NCI-H526 (cell line): ENCODE measurements at regions not wholly inside any gene's neighbourhood (a gene's known extent, or its start where the extent isn't known, plus 50 kb on each side); places are given as distances from the start of the nearest gene placed in this dataset.
"Not testable (repeated sequence)": the region's sequence is repeated elsewhere in the genome, so short reads cannot be mapped to it uniquely, and the experiment has no call there.

ENCODE experiments used
- DNase-seq, 2 experiments: peaks; one replicate each; lab custom pipeline; 2025; lab: John Stamatoyannopoulos, UW

DNA sequence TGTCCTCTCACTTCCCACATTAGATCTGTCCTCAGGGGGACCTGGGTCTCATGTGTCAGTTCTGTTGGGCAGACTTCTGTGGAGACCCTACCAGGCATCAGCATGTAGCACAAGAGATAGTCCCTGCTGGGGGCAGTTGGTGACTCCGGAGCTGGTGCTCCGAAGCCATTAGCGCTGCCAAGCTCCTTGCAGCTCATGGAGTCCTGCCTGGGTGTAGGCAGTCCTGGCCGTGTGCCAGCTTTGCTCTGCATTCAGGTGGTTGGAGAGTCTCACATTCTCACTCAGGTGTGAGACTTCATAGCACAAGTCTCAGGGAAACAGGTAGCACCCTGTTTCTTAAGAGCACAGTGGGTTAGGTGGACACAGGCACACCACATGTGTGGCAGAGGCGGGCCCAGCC, 202.3 kb downstream of the LIPI start:
- not testable (repeated sequence) for DNase-seq

DNA sequence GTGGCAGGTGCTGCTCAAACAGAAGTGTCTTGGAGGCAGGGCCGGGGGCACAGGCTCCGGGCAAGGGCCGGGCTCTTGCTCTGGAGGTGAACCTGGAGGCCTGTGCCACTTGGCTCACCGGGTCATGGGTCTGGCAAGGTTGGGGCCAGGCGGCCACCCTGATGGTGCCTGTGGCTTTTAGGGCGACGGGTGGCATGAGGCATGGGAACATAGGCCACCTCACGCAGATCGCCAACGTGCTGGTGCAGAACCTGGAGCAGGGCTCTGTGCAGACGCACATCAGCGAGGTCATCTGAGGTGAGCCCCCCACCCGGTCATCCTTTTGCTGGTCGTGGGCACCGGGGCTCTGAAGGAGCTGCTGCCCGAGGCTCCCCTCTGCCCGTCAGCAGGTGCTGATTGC, 202.7 kb downstream of the LIPI start:
- not testable (repeated sequence) for DNase-seq

GRCh38 chr21:14006144-14006543, 204.6 kb downstream of the LIPI start:
- DNase-seq = not testable (repeated sequence)

DNA sequence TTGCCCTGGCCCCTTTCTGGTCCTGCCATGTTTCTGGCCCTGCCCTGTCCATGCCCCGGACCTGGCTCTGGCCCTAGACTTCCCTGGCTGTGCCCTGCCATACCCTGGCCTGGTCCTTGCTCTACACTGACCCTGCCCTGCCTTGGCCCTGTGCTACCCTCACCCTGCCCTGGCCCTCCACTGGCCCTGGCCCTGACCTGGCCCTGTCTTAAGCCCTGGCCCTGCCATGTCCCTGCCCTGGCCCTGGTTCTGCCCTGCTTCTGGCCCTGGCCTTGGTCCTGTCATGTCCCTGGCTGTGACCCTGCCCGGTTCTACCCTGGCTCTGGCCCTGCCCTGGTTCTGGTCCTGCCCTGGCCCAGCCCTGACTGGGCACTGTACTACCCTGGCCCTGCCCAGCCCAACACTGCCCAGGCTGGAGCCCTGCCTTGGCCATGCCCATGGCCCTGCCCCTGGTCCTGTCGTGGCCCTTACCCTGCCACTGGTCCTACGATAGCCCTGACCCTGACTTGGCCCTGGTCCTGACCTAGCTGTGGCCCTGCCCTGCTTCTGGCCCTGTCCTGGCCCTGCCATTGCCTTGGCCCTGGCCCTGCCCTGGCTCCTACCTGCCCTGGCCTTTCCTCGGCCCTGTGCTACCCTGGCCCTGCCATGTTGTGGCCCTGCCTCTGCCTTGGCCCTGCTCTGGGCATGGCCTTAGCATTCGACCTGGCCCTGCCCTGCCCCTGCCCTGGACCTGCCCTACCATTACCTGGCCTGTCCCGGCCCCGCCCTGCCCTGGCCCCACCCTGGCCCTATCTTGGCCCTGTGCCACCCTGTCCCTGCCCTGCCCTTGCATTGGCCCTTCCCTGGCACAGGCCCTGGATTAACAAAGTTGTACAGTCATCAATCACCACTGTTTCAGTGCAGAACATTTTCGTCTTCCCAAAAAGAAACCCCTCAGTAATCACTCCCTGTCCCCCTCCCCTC, 223.5 kb downstream of the LIPI start:
- DNase-seq = not testable (repeated sequence)

DNA sequence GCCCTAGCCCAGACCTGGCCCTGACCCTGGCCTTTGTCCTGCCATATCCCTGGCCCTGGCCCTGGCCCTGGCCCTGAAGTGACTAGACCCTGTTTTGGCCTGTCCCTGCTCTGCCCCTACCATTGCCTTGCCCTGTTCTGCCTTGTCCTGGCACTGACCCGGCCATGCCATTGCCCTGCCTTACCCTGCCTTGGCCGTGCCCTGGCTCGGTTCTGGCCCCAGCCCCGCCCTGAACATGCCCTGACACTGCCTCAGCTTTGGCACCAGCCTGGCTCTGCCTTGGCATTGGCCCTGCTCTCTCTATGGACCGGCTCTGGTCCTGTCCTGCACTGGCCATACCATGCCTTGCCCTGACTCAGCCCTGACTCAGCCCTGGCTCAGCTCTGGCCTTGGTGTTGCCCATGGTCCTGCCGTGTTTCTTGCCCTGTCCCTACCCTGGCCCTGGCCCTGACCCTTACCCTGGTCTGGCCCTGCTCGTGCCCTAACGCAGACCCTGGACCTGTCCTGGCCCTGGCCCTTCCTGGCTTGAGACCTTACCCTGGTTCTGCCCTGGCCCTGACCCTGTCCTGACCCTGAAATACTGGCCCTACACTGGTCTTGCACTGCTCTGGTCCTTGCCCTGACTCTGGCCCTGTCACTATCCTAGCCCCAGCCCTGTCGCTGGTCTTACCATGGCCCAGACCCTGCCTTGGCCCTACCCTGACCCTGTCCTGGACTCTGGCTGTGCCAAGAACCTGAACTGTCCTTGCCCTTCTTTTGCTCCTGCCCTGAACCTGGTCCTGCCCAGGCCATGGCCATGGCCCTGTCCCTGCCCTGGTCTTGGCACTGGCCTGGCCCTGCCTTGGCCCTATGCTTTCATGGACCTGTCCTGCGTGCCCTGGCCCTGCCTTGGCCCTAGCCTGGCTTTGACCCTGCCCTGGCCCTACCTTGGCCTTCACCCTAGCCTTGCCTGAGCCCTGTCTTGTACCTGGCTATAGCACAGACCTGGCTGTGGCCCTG, 224.6 kb downstream of the LIPI start:
- DNase-seq = not testable (repeated sequence)

DNA sequence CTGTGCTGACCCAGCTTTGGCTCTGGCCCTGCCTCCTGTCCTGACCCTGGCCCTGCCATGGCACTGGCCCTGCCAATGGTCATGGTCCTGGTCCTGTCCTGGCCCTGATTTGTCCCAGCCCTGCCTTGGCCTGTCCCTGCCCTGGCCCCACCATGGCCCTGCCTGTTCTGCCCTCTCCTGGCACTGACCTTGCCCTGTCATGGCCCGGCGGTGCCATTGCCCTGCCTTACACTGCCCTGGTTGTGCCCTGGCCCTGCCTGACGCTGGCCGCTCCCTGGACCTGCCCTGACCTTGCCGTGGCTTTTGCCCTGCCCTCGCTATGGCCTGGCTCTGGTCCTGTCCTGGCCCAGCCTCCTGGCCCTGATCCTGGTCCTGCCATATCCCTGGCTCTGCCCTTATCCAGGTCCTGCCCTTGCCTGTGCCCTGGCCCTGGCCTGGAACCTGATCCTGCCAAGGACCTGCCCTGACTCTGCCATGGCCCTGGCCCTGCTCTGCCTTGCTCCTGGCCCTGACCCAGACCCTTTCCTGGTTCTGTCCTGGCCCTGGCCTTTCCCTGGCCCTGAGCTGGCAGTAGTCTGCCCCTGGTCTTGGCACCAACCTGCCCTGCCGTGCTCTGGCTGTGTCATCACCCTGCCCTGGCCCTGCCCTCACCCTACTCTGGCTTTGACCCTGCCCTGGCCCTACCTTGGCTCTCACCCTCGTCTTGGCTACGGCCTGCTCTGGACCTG, 225.5 kb downstream of the LIPI start:
- not testable (repeated sequence) for DNase-seq

DNA sequence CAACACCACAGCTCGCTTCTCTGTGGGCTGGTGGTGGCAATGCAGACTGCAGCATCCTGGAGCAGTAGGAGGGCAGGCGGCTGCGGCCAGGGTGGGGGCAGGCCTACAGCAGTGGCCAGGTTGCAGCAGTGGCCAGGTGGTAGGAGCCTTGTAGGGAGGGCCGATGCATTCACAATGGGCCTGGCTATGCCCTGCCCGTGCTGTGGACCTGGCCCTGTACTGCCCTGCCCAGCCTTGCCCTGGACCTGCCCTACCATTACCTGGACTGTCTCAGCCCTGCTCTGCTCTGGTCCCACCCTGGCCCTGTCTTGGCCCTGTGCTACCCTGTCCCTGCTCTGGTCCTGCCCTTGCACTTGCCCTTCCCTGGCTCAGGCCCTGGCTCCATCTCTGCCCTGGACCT, 226.0 kb downstream of the LIPI start:
- DNase-seq = not testable (repeated sequence)

DNA sequence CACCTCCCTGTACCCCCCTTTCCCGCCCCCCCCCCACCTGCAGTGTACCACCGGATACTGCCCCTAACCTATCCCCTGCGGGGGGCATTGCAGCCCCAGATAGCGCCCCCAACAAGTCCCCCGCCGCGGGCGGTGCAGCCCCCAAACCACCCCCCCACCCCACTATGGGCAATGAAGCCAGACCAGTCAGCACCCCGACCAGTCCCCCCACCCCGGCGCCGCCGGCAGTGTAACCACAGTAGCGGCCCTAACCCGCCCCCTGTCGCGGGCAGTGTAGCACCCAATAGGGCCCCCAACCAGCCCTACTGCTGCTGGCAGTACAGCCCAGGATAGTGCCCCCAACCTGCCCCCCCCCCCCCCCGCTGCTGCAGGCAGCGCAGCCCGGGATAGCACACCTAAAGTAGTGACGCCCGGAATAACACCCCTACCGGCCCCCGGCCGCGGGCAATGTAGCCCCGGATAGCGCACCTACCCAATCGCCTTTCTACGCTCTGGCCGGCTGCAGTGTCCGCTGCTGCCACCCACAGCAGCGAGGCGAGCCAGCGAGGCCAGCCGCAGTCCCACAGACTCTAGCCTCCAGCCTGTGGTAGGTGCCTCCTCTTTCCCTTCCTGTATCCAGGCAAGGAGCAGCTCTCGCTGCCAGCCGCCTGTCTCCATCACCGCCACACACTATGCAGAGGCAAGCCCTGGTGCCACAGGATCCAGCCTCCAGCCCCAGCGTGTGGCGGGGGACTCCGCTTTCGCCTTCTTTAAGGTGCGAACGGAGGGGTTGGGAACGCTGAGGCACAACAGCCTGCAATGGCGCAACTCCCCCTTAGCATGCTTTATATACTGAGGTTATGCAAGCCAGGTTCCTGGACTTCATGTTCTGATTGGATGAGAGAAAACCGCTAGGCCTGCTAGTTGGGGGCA, 229.3 kb downstream of the LIPI start:
- peak in 1 of 2 experiments; percentile 29 for DNase-seq

DNA sequence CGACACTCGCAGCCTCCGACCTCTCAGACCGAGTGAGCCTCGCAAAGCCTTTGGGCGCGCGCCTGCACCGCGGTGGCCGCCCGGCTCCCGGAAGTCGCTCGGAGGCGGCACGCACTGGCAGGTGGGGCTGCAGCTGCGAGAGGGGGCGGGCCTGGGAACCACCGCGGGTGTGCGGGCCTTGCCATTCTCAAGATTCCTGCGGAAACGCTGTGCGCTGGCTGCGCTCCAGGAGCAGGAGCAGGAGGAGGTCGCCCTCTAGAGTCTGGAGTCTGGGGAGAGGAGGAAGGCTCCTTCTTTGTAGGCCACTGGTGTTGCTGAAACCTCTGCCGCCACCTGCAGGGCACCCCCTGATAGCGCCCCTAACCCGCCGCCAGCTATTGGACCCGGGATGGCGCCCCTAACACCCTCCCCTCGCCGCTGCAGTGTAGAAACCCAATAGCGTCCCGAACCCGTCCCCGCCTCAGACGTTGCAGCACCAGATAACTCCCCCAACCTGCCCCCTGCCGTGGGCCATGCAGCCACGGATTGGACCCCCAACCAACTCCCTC, 230.6 kb downstream of the LIPI start:
- peak; percentile 70 to 82 for DNase-seq

DNA sequence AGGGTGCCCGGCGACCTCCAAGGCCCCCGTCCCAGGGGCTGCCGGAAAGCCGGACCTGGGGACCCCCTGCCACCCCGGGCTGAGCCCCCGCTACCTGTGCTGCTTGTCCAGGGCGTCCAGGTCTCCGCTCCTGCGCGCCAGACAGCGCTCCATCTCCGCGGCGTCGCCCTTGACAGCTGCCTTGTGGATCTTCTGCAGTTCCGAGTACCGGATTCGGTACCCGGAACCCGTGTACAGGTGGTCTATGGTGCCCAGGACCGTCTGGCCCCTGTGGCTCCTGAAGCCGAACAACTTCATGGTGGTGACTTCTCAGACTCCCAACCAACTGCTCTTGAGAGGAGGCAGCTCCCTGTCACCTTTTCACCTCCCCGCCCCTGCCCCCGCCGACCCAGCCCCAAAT, 231.1 kb downstream of the LIPI start:
- DNase-seq = peak in 1 of 2 experiments; percentile 29

- not testable (repeated sequence) for DNase-seq
These were observed 236.2 kb downstream of the LIPI start for GRCh38 chr21:13974582-13974981.

GRCh38 chr21:13969853-13970252, 240.9 kb downstream of the LIPI start:
- not testable (repeated sequence) for DNase-seq

GRCh38 chr21:13969002-13969401, 241.8 kb downstream of the LIPI start:
- not testable (repeated sequence) for DNase-seq

GRCh38 chr21:13963259-13963658, 247.5 kb downstream of the LIPI start:
- not testable (repeated sequence) for DNase-seq

GRCh38 chr21:13937236-13937635, 273.5 kb downstream of the LIPI start:
- DNase-seq = no peak

GRCh38 chr21:13936033-13936937, 274.5 kb downstream of the LIPI start:
- not testable (repeated sequence) for DNase-seq

DNA sequence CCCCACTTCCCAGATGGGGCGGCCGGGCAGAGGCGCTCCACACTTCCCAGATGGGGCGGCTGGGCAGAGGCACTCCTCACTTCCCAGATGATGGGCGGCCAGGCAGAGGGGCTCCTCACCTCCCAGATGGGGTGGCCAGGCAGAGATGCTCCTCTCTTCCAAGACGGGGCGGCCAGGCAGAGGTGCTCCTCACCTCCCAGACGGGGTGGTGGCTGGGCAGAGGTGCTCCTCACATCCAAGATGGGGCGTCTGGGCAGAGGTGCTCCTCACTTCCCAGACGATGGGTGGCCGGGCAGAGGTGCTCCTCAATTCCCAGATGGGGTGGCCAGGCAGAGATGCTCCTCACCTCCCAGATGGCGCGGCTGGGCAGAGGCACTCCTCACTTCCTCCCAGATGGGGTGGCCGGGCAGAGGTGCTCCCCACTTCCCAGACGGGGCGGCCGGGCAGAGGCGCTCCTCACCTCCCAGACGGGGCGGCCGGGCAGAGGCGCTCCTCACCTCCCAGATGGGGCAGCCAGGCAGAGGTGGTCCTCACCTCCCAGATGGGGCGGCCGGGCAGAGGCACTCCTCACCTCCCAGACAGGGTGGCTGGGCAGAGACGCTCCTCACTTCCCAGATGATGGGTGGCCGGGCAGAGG, 275.2 kb downstream of the LIPI start:
- not testable (repeated sequence) for DNase-seq

DNA sequence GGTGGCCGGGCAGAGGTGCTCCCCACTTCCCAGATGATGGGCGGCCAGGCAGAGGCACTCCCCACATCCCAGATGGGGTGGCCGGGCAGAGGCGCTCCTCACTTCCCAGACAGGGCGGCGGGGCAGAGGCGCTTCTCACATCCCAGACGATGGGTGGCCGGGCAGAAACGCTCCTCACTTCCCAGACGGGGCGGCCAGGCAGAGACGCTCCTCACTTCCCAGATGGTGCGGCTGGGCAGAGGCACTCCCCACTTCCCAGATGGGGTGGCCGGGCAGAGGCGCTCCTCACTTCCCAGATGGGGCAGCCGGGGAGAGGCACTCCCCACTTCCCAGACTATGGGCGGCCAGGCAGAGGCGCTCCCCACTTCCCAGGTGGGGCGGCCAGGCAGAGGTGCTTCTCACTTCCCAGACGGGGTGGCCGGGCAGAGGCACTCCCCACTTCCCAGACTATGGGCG, 275.8 kb downstream of the LIPI start:
- DNase-seq = not testable (repeated sequence)
